GM12878 (cell line): ENCODE measurements at regions not wholly inside any gene's neighbourhood (a gene's known extent, or its start where the extent isn't known, plus 50 kb on each side); places are given as distances from the start of the nearest gene placed in this dataset.

Source experiments
- ATAC-seq: fragments of 200-7000 bp; cut with Tn5 transposase; 3 replicates; pipeline ENCODE4 v1.9.1; 2020; ENCODE audit warnings: mild to moderate bottlenecking, moderate library complexity
- BruUV-seq: library from RNA; stranded (reverse); fragments of 400-500 nt; replicated peaks from 2 replicates; lab custom pipeline; 2021; lab: Mats Ljungman, UMichigan
- CTCF ChIA-PET: fragments of 300-600 bp; sonication (Branson Sonifier 250); formaldehyde crosslinking; extraction: SDS; loops from one replicate; lab custom pipeline; 2021; ENCODE audit warnings: inconsistent platforms; lab: Yijun Ruan, JAX
- POLR2A ChIA-PET: fragments of 350-600 bp; formaldehyde crosslinking; extraction: SDS; loops from one replicate; lab custom pipeline; 2021; ENCODE audit warnings: inconsistent platforms; lab: Charles Lee
- RAD21 ChIA-PET: fragments of 300-600 bp; sonication (Branson Sonifier 250); formaldehyde crosslinking; loops from one replicate; lab custom pipeline; 2023; ENCODE audit warnings: antibody characterized with exemption; ENCODE audit not compliant: unreplicated experiment; lab: Charles Lee
- SMC1A ChIA-PET: fragments of 300-600 bp; sonication (Branson Sonifier 250); formaldehyde crosslinking; loops from one replicate; lab custom pipeline; 2023; ENCODE audit not compliant: unreplicated experiment, uncharacterized antibody; lab: Charles Lee
- DNase-seq: peaks from one replicate; pipeline ENCODE4 v3.0.0-alpha.2; 2011; ENCODE audit warnings: low read depth, low spot score
- FAIRE-seq: peaks from 3 replicates; lab custom pipeline; 2011; peaks lifted over from hg19 to GRCh38; lab: Jason Lieb, UNC
- H2AFZ ChIP-seq: 2 replicates; pipeline ENCODE4 v1.6.0; 2011; ENCODE audit warnings: low read depth, low read length, control low read depth; ENCODE audit not compliant: control insufficient read depth
- H3K27ac ChIP-seq: 2 replicates; pipeline ENCODE4 v1.5.1; 2011; ENCODE audit warnings: control low read depth; ENCODE audit not compliant: control insufficient read depth, insufficient read depth
- H3K27me3 ChIP-seq, 2 experiments: replicated peaks in 1 of 2; 2 replicates each; pipeline versions ENCODE4 v1.6.0 to v1.6.1; 2011; ENCODE audit warnings: low read length in 1 of 2; ENCODE audit not compliant: control insufficient read depth in 2 of 2, insufficient read depth in 2 of 2
- H3K36me3 ChIP-seq, 2 experiments: 2 replicates each; pipeline ENCODE4 v1.5.1; 2011; ENCODE audit warnings: low read length in 1 of 2; ENCODE audit not compliant: control insufficient read depth in 2 of 2, insufficient read depth in 2 of 2
- H3K4me1 ChIP-seq: 2 replicates; pipeline ENCODE4 v1.6.1; 2011; ENCODE audit warnings: mild to moderate bottlenecking, low read length, moderate library complexity, mixed read lengths; ENCODE audit not compliant: control insufficient read depth, insufficient read depth
- H3K4me2 ChIP-seq: 2 replicates; pipeline ENCODE4 v1.6.0; 2011; ENCODE audit warnings: control low read depth; ENCODE audit not compliant: control insufficient read depth, insufficient read depth
- H3K4me3 ChIP-seq: fragments of 200-600 bp; sonication (generic); 2 replicates; pipeline ENCODE4 v1.5.1; 2016
- H3K79me2 ChIP-seq: 2 replicates; pipeline ENCODE4 v1.6.0; 2011; ENCODE audit warnings: low read length; ENCODE audit not compliant: control insufficient read depth, insufficient read depth
- H3K9ac ChIP-seq: 2 replicates; pipeline ENCODE4 v1.8.0; 2011; ENCODE audit warnings: low read length, control low read depth, mixed read lengths; ENCODE audit not compliant: control insufficient read depth, insufficient read depth
- H3K9me3 ChIP-seq: replicated peaks from 3 replicates; pipeline ENCODE4 v1.5.1; 2011; ENCODE audit warnings: mild to moderate bottlenecking, low read length; ENCODE audit not compliant: control insufficient read depth, insufficient read depth
- H4K20me1 ChIP-seq: 2 replicates; pipeline ENCODE4 v1.6.0; 2011; ENCODE audit not compliant: control insufficient read depth, insufficient read depth
- ASH2L ChIP-seq: fragments of 300-600, 200-600 bp; sonication (generic); IDR thresholded peaks from 2 replicates; pipeline ENCODE4 v1.6.1; 2017; ENCODE audit warnings: low read depth, mild to moderate bottlenecking, borderline replicate concordance
- ATF2 ChIP-seq: IDR thresholded peaks from 2 replicates; pipeline ENCODE4 v1.6.1; 2012; ENCODE audit warnings: low read length, inconsistent platforms
- CBX3 ChIP-seq: fragments of 200-600 bp; sonication (generic); IDR thresholded peaks from 2 replicates; pipeline ENCODE4 v1.6.1; 2016; ENCODE audit warnings: low read depth, borderline replicate concordance
- CHD1 ChIP-seq: IDR thresholded peaks from 2 replicates; pipeline ENCODE4 v1.6.1; 2012; ENCODE audit warnings: low read depth, low read length, improper control_type of control experiment
- EGR1 ChIP-seq, 2 experiments: IDR thresholded peaks; 1 replicate in 1 of 2; 2 replicates in 1 of 2; pipeline ENCODE4 v1.6.1; 2011 to 2012; ENCODE audit warnings: low read depth in 2 of 2, low read length in 2 of 2, borderline replicate concordance in 1 of 2, mild to moderate bottlenecking in 1 of 2, moderate library complexity in 1 of 2
- NFYA ChIP-seq: IDR thresholded peaks from 2 replicates; pipeline ENCODE4 v1.6.1; 2011; ENCODE audit warnings: low read depth, mild to moderate bottlenecking, low read length, improper control_type of control experiment, borderline replicate concordance
- RBBP5 ChIP-seq: fragments of 200-600 bp; sonication (generic); conservative IDR thresholded peaks from 2 replicates; pipeline ENCODE4 v1.6.1; 2016
- SKIL ChIP-seq: fragments of 450-650 bp; IDR thresholded peaks from 2 replicates; pipeline ENCODE4 v1.6.1; 2017; ENCODE audit warnings: mild to moderate bottlenecking, low read depth, inconsistent platforms; ENCODE audit not compliant: poor library complexity, severe bottlenecking
- TBL1XR1 ChIP-seq: IDR thresholded peaks from 2 replicates; pipeline ENCODE4 v1.6.1; 2012; ENCODE audit warnings: low read depth, low read length, improper control_type of control experiment
- WGBS: methylation state at CpG from one replicate; pipeline ENCODE4 v1.1.6; 2016; ENCODE audit warnings: low lambda C conversion rate; ENCODE audit not compliant: insufficient replicate concordance, insufficient coverage; ENCODE audit errors: missing lambda C conversion rate; 5-methylcytosine and 5-hydroxymethylcytosine counted together
- in situ Hi-C: fragments of 300-500 bp; cut with MboI; formaldehyde crosslinking; loops from 9 replicates; pipeline ENCODE4 v1.14.3; 2018; ENCODE audit warnings: mixed read lengths
- intact Hi-C: fragments of 100-400 bp; cut with micrococcal nuclease; formaldehyde crosslinking; loops from one replicate; pipeline ENCODE4 v1.14.2; 2022; ENCODE audit not compliant: unreplicated experiment
- TF ChIP-seq, protein P1 (sequence below): IDR thresholded peaks from 2 replicates; pipeline ENCODE4 v1.6.1; 2011; ENCODE audit warnings: low read depth, mild to moderate bottlenecking, low read length, moderate library complexity, borderline replicate concordance; ENCODE audit errors: extremely low read depth
- TF ChIP-seq, protein P2 (sequence below): fragments of 450-650 bp; IDR thresholded peaks from 2 replicates; pipeline ENCODE4 v1.6.1; 2017; ENCODE audit warnings: low read depth, mild to moderate bottlenecking, moderate library complexity

- BruUV-seq: no TSS peak
- H3K4me3 ChIP-seq: no peak overlapping the region
- CTCF ChIA-PET: no interaction called here
- 17% methylated on average over 3 of the region's 3 CpGs for WGBS
- H4K20me1 ChIP-seq: no peaks in the 10 kb centered on the region
- no peak overlapping the region for H3K27ac ChIP-seq
- no peaks in the 10 kb centered on the region for H3K9me3 ChIP-seq
- SMC1A ChIA-PET: no interaction called here
- no peaks in the 10 kb centered on the region for H3K79me2 ChIP-seq
- in situ Hi-C loops (no loop called here), intact Hi-C loops (no loop called here)
- no peak for TF ChIP-seq ASH2L
- TF ChIP-seq EGR1 (IDR thresholded peaks at IDR 0.05; ENCODE audit: borderline replicate concordance in 1 of 2, low read depth in 2 of 2, low read length in 2 of 2): no peak
- no peak for TF ChIP-seq TBL1XR1
- TF ChIP-seq, protein P1, sequence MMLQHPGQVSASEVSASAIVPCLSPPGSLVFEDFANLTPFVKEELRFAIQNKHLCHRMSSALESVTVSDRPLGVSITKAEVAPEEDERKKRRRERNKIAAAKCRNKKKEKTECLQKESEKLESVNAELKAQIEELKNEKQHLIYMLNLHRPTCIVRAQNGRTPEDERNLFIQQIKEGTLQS: no peak
- TF ChIP-seq, protein P2, sequence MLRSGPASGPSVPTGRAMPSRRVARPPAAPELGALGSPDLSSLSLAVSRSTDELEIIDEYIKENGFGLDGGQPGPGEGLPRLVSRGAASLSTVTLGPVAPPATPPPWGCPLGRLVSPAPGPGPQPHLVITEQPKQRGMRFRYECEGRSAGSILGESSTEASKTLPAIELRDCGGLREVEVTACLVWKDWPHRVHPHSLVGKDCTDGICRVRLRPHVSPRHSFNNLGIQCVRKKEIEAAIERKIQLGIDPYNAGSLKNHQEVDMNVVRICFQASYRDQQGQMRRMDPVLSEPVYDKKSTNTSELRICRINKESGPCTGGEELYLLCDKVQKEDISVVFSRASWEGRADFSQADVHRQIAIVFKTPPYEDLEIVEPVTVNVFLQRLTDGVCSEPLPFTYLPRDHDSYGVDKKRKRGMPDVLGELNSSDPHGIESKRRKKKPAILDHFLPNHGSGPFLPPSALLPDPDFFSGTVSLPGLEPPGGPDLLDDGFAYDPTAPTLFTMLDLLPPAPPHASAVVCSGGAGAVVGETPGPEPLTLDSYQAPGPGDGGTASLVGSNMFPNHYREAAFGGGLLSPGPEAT: no peak
- TF ChIP-seq ATF2: no peak
- no peak for TF ChIP-seq CBX3
- TF ChIP-seq SKIL: no peak
- no peak for TF ChIP-seq RBBP5
- no peak for TF ChIP-seq CHD1
- no peak for TF ChIP-seq NFYA
- no peak overlapping the region for H2AFZ ChIP-seq
- H3K36me3 ChIP-seq: no peaks in the 10 kb centered on the region
- DNase-seq (no peak), ATAC-seq (no peak), FAIRE-seq (no peak)
- POLR2A ChIA-PET: no interaction called here
- H3K4me2 ChIP-seq: no peak overlapping the region
- no peak overlapping the region for H3K9ac ChIP-seq
- no peaks in the 10 kb centered on the region for H3K4me1 ChIP-seq
- no peaks in the 10 kb centered on the region for H3K27me3 ChIP-seq
- RAD21 ChIA-PET: no interaction called here
Measured at GRCh38 chr9:105978826-105979225, 284.5 kb downstream of the TMEM38B start.
